ENCODE measurements at regions not wholly inside any gene's neighbourhood (a gene's known extent, or its start where the extent isn't known, plus 50 kb on each side); places are given as distances from the start of the nearest gene placed in this dataset.

GRCh38 chr5:3251784-3252183 is 343.8 kb upstream of the IRX1 start:
- no peaks in the 10 kb centered on the region; the same call in 2 of the 3 replicates for H3K9me3 ChIP-seq (replicated peaks; ENCODE audit: control insufficient read depth, insufficient read depth, low read length)
- no peaks in the 10 kb centered on the region for H3K4me1 ChIP-seq (ENCODE audit: control insufficient read depth, insufficient read depth, low read length)
- no TSS peak for BruUV-seq (replicated peaks)
- H3K4me3 ChIP-seq, result no peak overlapping the region
- CTCF ChIA-PET, result no interaction called here
- no peak overlapping the region for H3K9ac ChIP-seq (ENCODE audit: control insufficient read depth, insufficient read depth, low read length)
- H3K36me3 ChIP-seq (ENCODE audit: control insufficient read depth in 2 of 2, insufficient read depth in 2 of 2, low read length in 1 of 2), result no peaks in the 10 kb centered on the region
- no peak for DNase-seq (ENCODE audit: low read depth, low spot score)
- no peak overlapping the region for H2AFZ ChIP-seq (ENCODE audit: control insufficient read depth, low read depth, low read length)
- in situ Hi-C loops (cut with MboI) (no loop called here), intact Hi-C loops (cut with micrococcal nuclease; ENCODE audit: unreplicated experiment) (no loop called here)
- no peaks in the 10 kb centered on the region for H4K20me1 ChIP-seq (ENCODE audit: control insufficient read depth, insufficient read depth)
- RAD21 ChIA-PET (ENCODE audit: unreplicated experiment), result no interaction called here
- H3K79me2 ChIP-seq (ENCODE audit: control insufficient read depth, insufficient read depth, low read length), result no peaks in the 10 kb centered on the region
- no peak for FAIRE-seq
- H3K27me3 ChIP-seq (replicated peaks in 1 of 2; ENCODE audit: control insufficient read depth in 2 of 2, insufficient read depth in 2 of 2, low read length in 1 of 2), result no peaks in the 10 kb centered on the region
- H3K4me2 ChIP-seq (ENCODE audit: control insufficient read depth, insufficient read depth), result no peak overlapping the region
- SMC1A ChIA-PET (ENCODE audit: uncharacterized antibody, unreplicated experiment), result no interaction called here
- WGBS (ENCODE audit: insufficient coverage, insufficient replicate concordance, low lambda C conversion rate, missing lambda C conversion rate), result 4% methylated on average over 5 of the region's 5 CpGs
- POLR2A ChIA-PET, result no interaction called here
- H3K27ac ChIP-seq (ENCODE audit: control insufficient read depth, insufficient read depth), result no peak overlapping the region
- no peak for ATAC-seq
- no peak for TF ChIP-seq NRF1 (conservative IDR thresholded peaks at IDR 0.05; ENCODE audit: low read depth, low read length)
- no peak for TF ChIP-seq SP1 (IDR thresholded peaks at IDR 0.05; ENCODE audit: low read depth, low read length)
- TF ChIP-seq CTCF (IDR thresholded peaks at IDR 0.05 in 2 of 3, conservative IDR thresholded peaks at IDR 0.05 in 1 of 3; ENCODE audit: control insufficient read depth in 2 of 3, extremely low read depth in 1 of 3, insufficient read depth in 1 of 3, low read depth in 3 of 3, low read length in 3 of 3), result no peak
- no peak for TF ChIP-seq CREM (IDR thresholded peaks at IDR 0.05; ENCODE audit: low read depth)
- TF ChIP-seq BCL11A (IDR thresholded peaks at IDR 0.05; ENCODE audit: low read depth, low read length), result no peak
- no peak for TF ChIP-seq CEBPZ (IDR thresholded peaks at IDR 0.05; ENCODE audit: low read depth, low read length)
- no peak for TF ChIP-seq CREB1 (IDR thresholded peaks at IDR 0.05; ENCODE audit: low read depth)
- TF ChIP-seq E4F1 (IDR thresholded peaks at IDR 0.05; ENCODE audit: borderline replicate concordance, partially characterized antibody), result no peak
- no peak for TF ChIP-seq MYB (IDR thresholded peaks at IDR 0.05; ENCODE audit: borderline replicate concordance, low read depth, low read length)
- TF ChIP-seq NFIC (IDR thresholded peaks at IDR 0.05; ENCODE audit: low read depth, low read length), result no peak
- TF ChIP-seq GATAD2B (conservative IDR thresholded peaks at IDR 0.05; ENCODE audit: low read depth), result no peak
- no peak for TF ChIP-seq ATF7 (IDR thresholded peaks at IDR 0.05; ENCODE audit: low read depth)
- no peak for TF ChIP-seq ZSCAN29 (IDR thresholded peaks at IDR 0.05)
- TF ChIP-seq PRDM15 (CRISPR knock-in tag; IDR thresholded peaks at IDR 0.05), result no peak
